ENCODE measurements at regions not wholly inside any gene's neighbourhood (a gene's known extent, or its start where the extent isn't known, plus 50 kb on each side); places are given as distances from the start of the nearest gene placed in this dataset.

- DNase-seq (ENCODE audit: low read depth), result no peak
These were observed 62.9 kb downstream of the NHLRC3 start for GRCh38 chr13:39100996-39101738.

DNA sequence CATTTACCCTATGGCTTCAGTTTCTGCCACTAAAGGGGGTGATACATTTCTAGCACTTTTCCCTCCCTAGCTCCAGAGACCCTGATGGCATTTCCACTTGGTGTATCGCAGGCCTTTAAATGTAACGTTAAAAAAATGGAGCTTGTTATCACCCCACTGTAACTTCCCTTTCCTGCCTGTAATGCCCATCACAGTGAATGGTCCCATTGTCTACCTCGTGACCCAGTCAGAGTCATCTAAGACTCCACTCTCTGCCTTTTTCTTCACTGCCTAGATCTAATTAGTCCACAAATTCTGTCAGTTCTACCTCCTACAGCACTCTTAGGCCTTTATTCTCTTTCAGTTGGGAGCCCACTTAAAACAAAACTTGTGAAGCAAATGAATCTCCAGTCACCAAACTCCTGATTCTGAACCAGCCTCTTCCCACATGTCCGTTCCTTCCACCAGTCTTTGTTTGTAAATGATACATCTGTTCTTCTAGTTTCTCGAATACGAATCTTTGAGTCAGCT is 64.8 kb downstream of the NHLRC3 start:
- peak; percentile 4 for DNase-seq (ENCODE audit: low read depth)

DNA sequence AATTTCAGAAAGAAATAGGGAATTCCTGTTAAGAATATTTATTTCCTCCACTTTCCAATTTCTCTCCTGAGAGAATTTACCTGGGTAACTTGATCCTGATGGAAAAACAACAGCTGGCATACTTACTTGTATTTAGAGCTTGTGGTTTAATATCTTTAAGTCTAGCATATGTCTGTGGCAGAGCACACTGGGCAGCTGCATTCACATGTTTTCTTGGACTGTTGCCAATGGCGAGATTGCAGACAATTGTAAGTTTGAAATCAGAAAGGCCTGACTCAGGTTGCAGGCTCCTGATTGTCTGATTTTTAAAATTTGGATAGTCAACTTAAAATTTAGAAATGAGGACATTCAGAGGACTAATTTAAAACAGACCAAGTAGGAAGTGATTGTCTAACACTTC is 66.9 kb downstream of the NHLRC3 start:
- DNase-seq (ENCODE audit: low read depth), result peak; percentile 10

DNA sequence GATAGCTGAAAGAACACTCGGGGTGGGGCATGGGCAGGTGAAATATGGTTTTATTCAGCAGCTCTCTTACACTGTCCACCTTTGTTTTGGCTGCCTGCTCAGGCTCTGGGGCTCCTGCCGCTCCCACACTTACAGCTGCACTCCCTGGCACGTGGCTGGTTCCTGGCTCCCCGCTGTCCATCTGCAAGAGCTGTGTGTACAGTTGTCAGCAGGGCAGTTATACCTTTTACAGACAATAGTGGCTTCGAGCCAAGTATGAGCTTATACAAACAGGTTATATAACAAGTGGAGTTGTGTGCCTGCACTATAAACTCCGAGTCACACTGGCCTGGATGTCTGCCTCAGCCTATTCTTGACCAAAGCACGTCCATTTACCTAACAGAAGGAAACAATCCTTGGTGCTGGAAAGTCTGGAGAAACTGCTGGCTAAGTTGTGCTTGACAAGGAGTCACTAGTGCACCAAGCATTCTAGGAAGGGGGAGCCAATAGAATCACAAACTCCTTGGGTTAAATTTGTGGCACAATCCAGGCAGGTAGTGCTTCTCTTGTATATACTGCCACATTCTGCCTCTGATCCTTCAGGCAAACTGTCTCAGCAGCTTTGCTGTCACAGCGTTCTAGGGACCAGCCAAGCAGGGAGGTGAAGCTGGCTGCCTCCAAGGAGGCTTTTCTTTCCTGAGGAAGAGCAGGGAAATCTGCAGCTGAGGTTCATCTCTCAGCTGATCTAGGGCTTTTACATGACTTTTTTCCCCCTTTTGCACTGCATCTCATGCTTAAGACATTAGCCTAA is 68.2 kb downstream of the NHLRC3 start:
- no peak for DNase-seq (ENCODE audit: low read depth)

- DNase-seq (ENCODE audit: low read depth), result no peak
These were observed 69.3 kb downstream of the NHLRC3 start for GRCh38 chr13:39107561-39107960.

DNA sequence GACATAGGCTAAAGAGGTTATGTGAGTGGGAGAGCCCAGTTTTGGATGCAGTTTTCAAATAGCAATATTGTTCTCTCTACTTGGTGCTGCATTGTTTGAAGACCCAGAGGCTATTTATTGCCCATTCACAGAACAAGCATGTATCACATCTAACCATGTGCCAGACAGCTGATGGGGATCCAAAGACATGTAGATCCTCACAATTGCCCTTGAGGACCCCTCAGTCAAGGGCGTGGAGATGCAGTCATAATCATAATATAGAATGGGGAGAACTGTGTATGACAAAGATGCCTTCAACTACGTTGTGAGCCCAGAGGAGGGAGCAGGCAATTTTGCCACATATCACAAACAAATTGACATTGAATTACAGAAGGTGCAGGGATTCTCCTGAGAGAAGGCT is 70.5 kb downstream of the NHLRC3 start:
- no peak for DNase-seq (ENCODE audit: low read depth)

- no peak for DNase-seq (ENCODE audit: low read depth)
These were observed 72.4 kb downstream of the NHLRC3 start for GRCh38 chr13:39110518-39111097.

DNA sequence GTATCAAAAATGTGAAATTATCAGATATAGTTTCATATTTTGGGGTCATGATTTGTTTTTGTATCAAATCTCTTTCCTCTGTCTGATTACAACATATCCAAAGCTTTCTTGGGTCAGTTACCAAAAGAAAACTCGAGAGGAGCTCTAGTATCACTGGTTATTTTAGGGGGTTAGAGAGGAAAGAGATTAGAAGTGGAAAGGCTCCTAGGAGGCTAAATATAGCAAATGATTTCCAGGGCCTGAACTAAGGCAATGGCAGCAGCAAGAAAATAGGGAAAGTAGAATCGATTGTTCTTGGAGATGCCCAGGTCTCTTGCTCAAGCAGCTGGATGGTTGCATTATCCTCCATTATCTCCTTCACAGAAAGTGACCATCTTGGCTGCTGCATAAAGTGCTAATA is 72.9 kb downstream of the NHLRC3 start:
- no peak for DNase-seq (ENCODE audit: low read depth)

DNA sequence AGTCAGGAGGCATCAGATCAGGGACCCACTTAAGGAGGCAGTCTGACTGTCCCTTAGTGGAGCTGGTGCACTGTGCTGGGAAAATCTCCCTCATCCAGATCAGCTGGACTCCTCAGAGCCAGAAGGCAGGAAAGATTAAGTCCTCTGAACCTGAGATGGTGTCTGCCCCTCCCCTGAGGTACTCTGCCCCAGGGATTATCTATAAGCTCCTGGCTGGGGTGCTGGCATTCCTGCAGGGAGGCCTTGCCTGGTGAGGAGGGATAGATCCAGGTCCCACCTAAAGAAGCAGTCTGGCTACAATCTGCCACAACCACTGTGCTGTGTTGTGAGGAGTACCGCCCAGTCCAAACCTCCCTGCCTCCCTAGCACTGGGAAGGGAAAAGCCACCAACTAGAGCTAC is 81.2 kb downstream of the NHLRC3 start:
- DNase-seq (ENCODE audit: low read depth), result no peak

GRCh38 chr13:39123578-39123977 is 85.3 kb downstream of the NHLRC3 start:
- no peak for DNase-seq (ENCODE audit: low read depth)

- no peak for DNase-seq (ENCODE audit: low read depth)
These were observed 91.0 kb downstream of the NHLRC3 start for GRCh38 chr13:39129213-39129612.

DNA sequence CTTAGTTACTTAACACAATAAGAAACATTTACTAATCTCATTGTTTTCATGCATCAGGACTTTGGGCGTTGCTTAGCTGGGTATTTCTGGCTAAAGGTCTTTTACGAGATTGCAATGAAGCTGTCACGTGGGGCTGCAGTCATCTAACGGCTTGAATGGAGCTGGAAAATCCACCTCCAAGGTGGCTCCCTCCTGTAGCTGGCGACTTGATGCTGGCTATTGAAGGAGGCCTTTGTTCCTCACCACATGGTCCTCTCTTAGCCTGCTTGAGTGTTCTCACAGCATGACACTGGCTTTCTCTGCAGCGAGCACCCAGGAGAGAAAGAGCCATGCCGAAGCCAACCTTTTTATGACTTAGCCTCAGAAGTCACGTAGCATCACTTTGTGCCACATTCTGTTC is 92.0 kb downstream of the NHLRC3 start:
- no peak for DNase-seq (ENCODE audit: low read depth)

DNA sequence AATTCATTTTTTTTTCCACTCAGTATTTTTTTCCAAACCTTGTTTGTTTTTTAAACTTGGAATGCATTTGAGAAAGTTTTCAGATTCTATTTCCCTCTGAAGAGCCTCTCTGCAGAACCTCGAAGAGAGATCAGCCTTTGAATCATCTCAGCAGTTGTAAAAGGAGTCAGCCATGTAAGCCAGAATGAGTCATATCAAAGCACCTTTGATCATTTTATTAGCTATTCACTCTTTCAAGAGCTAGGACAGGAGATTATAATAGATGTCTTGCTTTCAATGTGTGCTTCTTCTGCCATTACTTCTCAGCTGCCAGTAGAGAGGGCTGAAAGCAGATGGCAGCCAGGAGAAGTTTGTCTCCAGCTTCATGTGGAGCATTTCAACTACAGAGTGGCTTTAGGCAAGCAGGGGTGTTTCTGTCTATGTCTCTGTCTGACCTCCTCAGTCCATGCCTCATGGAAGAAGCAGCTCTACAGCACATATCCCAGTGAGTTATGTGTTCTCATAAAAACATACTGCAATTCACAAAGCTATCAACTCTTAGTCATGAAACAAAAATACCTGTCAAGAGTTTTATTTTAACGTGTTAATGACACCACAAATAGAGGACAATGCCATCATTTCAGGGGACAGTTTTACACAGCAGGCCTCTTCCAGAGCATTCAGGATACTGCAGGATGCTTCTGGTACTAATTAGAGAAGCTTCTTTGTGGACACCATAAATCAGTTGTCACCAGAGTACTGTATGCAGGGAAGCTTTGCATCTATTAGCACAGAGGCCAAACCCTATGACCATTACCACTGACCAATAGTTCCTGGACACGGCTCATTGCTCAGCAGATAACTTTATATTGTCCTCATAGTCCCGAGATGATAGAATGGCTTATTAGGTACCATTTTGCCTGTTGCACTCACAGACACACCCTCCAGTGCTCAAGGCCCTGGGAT is 94.3 kb downstream of the NHLRC3 start:
- DNase-seq (ENCODE audit: low read depth), result no peak

DNA sequence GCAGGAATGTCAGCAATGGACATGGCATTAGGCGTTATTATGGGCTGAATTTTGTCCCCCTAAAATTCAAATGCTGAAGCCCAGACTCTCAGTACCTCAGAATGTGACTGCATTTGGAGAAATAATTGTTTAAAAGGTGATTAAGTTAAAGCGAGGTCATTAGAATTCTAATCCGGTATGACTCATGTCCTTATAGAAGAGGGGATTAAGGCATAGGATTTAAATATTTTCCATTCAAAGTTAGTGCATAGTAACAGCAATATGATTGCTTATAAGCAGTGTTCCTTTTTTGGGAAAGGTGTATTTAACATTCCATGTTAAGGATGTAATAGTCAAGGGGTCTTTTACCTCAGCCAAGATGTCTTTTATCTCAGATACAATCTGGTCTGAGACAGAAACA is 95.5 kb downstream of the NHLRC3 start:
- DNase-seq (ENCODE audit: low read depth), result no peak

DNA sequence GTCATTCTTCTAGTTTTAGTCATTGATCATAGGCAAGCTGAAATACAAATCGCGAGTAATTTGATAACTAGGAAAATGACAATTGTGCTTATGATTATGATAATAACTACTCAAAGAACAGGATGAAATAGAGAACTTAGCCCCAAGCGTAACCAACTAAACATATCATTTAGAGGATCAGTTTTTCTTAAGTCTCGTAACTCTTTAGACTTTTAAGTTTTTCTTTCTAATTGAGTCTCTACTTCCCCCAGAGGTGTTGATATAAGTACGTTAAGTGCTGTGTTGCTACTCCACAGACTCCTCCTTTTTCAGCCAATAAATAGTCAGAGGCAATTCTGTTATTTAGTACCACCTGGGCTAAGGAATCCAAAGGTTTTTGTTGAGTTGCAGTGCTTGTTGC is 96.3 kb downstream of the NHLRC3 start:
- DNase-seq (ENCODE audit: low read depth), result no peak

DNA sequence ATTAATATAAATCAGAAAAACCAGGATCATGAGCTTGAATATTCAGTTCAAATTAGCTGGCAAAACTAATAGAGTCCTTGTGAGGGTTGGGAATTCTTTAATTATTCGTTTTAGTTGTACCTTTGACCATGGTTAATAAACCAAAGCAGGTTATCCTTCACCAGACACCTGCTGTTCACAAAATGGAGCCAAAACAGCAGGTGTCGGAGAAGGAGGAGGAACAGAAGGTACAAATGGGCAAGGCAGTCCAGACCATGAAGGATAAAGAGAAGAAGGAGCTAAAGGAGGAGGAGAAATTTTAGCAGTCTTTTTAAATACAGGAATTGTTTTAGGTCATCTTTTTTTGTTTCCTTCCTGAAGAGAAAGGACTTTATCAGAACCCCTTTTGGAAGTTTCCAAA is 106.1 kb downstream of the NHLRC3 start:
- DNase-seq (ENCODE audit: low read depth), result no peak

GRCh38 chr13:39144941-39145533 is 106.8 kb downstream of the NHLRC3 start:
- DNase-seq (ENCODE audit: low read depth), result peak; percentile 49

GRCh38 chr13:39148513-39148961 is 110.3 kb downstream of the NHLRC3 start:
- DNase-seq (ENCODE audit: low read depth), result peak; percentile 57

GRCh38 chr13:39149896-39150295 is 111.6 kb downstream of the NHLRC3 start:
- no peak for DNase-seq (ENCODE audit: low read depth)

DNA sequence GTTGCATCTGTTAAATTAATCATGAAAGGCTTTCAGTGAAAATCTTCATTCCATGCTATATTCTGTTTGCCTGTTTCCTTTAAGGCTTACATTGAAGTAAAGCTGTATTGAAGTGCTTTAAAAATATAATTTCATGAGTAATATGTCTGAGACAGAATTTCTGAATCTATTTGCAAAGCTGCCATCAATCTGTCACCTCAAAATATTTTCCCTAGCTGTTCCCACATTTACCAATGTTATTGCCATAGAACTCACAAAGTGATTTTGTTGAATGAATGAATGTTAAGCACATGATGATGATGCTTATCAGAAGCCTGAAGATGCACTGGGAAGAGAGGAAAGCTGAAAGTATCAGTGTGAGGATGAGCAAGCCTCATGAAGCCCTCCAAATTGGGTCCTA is 115.8 kb downstream of the NHLRC3 start:
- DNase-seq (ENCODE audit: low read depth), result no peak

GRCh38 chr13:39159393-39159792 is 121.1 kb downstream of the NHLRC3 start:
- DNase-seq (ENCODE audit: low read depth), result no peak
